IPS DF 6.9 (cell line): ENCODE measurements at regions not wholly inside any gene's neighbourhood (a gene's known extent, or its start where the extent isn't known, plus 50 kb on each side); places are given as distances from the start of the nearest gene placed in this dataset.

Experiments
- DNase-seq: peaks from one replicate; pipeline ENCODE4 v3.0.0-alpha.2; 2013; ENCODE audit warnings: low read depth, low spot score
- H3K27ac ChIP-seq: one replicate; pipeline ENCODE4 v1.5.1; 2013; ENCODE audit warnings: low read length, control low read depth
- H3K27me3 ChIP-seq: 2 replicates; pipeline ENCODE4 v1.6.1; 2013; ENCODE audit warnings: mild to moderate bottlenecking, low read length; ENCODE audit not compliant: control insufficient read depth, insufficient read depth
- H3K36me3 ChIP-seq: 2 replicates; pipeline ENCODE4 v1.6.1; 2013; ENCODE audit warnings: low read length; ENCODE audit not compliant: control insufficient read depth, insufficient read depth
- H3K4me1 ChIP-seq: 2 replicates; pipeline ENCODE4 v1.6.1; 2013; ENCODE audit warnings: low read length; ENCODE audit not compliant: control insufficient read depth, insufficient read depth
- H3K4me3 ChIP-seq: 2 replicates; pipeline ENCODE4 v1.5.1; 2013; ENCODE audit warnings: mild to moderate bottlenecking, low read length
- H3K9me3 ChIP-seq: 2 replicates; pipeline ENCODE4 v1.6.1; 2013; ENCODE audit warnings: low read length, inconsistent platforms; ENCODE audit not compliant: control insufficient read depth, insufficient read depth
- WGBS: extraction: QIAGEN DNeasy Blood & Tissue Kit; methylation state at CpG from one replicate; pipeline ENCODE4 v1.1.7; 2013; ENCODE audit warnings: mixed read lengths, missing lambda C conversion rate; ENCODE audit not compliant: insufficient read length, insufficient coverage; 5-methylcytosine and 5-hydroxymethylcytosine counted together

DNA sequence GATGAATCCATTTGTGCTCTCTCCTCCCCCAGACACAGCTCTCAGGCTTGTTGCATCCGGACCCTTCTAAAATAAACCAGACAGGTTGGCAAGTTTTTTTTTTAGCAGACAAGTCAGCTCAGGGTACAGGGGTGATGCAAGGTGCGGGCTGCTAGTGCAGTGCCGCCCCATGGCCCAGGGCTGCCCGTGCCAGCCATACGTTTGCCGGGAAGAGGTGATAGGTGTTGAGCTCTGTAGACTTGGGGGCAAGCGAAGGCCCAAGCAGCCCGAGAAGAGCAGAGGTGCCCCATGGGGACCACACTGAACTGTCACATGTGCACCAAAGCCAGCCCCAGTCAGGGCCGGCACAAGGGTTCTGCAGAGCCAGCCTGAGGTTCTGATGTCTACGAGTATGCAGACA, 57.1 kb upstream of the PDSS1 start:
- Histone ChIP-seq H3K27ac (no peak overlapping the region), H3K27me3 (no peaks in the 10 kb centered on the region), H3K4me3 (no peak overlapping the region), H3K9me3 (no peaks in the 10 kb centered on the region), H3K4me1 (no peaks in the 10 kb centered on the region), H3K36me3 (no peaks in the 10 kb centered on the region)
- no peak for DNase-seq
- no CpG with 5 or more reads among the region's 10 CpGs for WGBS

DNA sequence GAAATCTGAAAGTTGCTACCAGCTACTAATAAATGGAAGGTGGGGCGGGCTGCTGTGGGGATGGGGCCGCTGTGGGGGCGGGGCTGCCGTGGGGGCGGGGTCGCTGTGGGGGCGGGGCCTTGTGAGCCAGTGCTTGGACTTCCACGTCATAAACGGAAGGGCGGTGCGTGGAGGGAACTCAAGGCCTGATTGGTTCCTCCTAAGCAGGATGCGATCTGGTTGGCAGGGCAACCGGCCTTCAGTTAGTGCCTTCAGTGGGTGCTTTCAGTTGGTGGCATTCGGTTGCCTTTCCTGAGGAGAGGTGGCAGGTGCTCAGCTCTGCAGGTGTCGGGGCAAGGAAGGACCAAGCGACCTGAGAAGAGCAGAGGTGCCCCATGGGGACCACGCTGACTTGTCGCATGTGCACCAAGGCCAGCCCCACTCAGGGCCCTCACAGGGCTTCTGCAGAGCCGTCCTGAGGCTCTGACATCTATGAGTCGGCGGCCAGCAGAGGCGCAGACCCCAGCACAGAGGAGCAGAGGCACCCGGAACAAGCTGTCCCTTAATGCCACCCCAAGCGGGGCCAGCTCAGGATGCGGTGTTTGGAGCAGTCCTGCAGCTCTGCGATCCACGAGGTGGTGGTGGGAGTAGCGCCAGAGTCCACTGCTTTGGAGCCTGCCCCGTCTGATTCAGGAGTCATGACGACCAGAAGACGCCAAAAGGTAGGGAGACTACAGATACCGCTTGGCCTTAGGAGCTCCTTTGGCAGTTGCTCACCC, 54.4 kb upstream of the PDSS1 start:
- WGBS = no CpG with 5 or more reads among the region's 32 CpGs

DNA sequence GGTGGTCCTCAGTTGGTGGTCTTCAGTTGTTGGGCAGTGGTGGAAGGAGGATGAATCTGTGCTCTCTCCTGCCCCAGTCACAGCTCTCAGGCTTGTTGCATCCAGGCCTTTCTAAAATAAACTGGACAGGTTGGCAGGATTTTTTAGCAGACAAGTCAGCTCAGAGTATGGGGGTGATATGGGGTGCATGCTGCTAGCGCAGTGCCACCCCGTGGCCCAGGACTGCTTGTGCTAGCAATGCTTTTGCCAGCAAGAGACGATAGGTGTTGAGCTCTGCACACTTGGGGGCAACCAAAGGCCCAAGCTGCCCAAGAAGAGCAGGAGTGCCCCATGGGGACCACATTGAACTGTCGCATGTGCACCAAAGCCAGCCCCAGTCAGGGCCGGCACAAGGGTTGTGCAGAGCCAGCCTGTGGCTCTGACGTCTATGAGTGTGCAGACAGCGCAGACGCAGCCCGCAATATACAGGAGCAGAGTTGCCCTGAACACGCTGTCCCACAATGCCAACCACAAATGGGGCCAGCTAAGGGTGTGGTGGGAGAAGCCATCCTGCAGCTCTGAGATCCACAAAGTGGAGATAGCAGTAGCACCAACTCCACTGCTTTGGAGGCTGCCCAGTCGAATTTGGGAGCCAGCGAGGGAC, 49.8 kb upstream of the PDSS1 start:
- no peaks in the 10 kb centered on the region for H3K27me3 ChIP-seq
- 0 out of 2 replicates have a peak, but pooled peaks cover 2% of the 10 kb centered on the region for H3K4me1 ChIP-seq
- no peak overlapping the region for H3K27ac ChIP-seq
- H3K4me3 ChIP-seq = no peak overlapping the region
- no CpG with 5 or more reads among the region's 12 CpGs for WGBS
- no peaks in the 10 kb centered on the region for H3K36me3 ChIP-seq
- H3K9me3 ChIP-seq = no peaks in the 10 kb centered on the region
- no peak for DNase-seq

More for the DNA sequence above, 54.4 kb upstream of the PDSS1 start:
- H3K9me3 ChIP-seq = no peaks in the 10 kb centered on the region
- DNase-seq = no peak
- no peaks in the 10 kb centered on the region for H3K36me3 ChIP-seq
- no peak overlapping the region for H3K4me3 ChIP-seq
- no peak overlapping the region for H3K27ac ChIP-seq
- no peaks in the 10 kb centered on the region for H3K27me3 ChIP-seq
- no peaks in the 10 kb centered on the region for H3K4me1 ChIP-seq
